ENCODE measurements at regions not wholly inside any gene's neighbourhood (a gene's known extent, or its start where the extent isn't known, plus 50 kb on each side); places are given as distances from the start of the nearest gene placed in this dataset.
"Not testable (repeated sequence)": the region's sequence is repeated elsewhere in the genome, so short reads cannot be mapped to it uniquely, and the experiment has no call there.

DNA sequence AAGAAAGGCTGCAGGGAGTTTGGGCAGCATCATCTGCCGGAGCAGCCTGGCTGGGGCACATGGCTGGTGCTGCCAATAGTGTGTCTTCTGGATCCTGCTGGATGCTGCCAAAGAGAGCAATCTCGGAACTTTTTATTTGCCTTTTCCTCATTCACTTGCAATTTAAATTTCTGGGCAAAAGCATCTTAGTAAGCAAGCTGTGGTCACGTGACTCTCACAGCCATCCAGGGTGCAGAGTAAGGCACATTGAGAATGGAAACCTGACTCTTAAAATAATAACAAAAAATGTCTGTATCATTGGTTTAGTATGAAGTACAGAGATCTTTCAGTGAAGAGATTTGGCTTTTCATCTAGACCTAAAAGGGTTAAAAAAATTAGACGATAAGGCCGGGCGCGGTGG, 910.3 kb downstream of the STIM2 start:
- no peak for DNase-seq

- DNase-seq, result peak; percentile 1
Observed at GRCh38 chr4:27775156-27775555, 914.5 kb downstream of the STIM2 start.

DNA sequence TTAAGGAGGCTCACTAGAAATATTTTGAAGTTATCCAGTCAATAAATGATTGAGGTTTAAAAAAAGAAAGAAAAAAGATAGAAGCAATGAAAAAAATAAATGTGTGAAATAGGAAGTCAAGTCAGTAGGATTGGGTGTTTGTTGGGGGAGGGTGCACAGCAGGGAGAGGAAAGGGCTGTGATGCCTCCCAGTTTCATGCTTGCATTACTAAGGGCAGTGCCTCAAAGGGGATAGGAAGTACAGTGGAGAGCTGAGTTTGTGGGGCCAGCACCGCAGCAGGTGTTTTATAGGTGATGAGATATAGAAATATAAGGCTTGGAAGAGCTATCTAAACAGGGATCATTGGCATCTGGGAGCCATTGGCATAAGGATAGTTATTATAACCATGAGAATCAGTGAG, 919.2 kb downstream of the STIM2 start:
- no peak for DNase-seq

- DNase-seq, result no peak
Observed at GRCh38 chr4:27787195-27787594, 926.6 kb downstream of the STIM2 start.

DNA sequence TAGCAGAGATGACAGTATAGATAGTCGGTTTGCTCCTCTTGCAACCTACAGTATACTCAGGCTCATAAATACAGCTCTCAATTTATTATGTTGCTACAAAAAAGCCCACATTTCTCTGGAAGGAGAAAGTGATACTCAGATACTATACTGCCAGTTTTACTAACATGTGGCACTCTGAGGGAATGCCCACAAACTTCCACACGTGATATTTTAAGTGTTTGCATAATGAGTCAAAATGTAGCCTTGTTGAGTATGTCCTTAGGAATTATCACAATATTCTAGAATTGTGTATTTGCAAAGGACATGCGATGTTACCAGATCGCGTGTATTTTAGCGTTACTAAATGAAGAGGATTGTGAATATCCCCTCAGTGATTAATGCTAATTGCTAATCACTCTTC, 929.1 kb downstream of the STIM2 start:
- no peak for DNase-seq

DNA sequence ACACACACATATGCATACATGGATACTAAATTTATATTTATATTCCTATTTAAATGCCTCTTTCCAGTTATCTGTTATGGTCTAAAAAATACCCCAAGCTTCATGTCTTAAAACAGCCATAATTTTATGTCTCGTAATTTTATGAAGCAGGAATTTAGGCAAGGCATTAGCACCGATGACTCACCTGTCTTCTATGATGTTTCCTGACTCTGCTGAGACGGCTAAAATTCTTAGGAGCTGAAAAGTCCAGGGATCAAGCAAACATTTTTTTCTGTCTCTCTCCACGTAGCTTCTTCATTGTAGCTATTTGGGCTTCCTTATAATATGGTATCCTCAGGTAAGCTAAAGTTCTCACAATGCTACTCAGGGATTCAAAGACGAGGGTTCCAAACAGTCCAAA, 930.3 kb downstream of the STIM2 start:
- no peak for DNase-seq

GRCh38 chr4:27791640-27792039, 931.0 kb downstream of the STIM2 start:
- no peak for DNase-seq

- DNase-seq, result no peak
Observed at GRCh38 chr4:27807207-27807606, 946.6 kb downstream of the STIM2 start.

GRCh38 chr4:27811948-27812347, 951.3 kb downstream of the STIM2 start:
- DNase-seq, result no peak

- DNase-seq, result not testable (repeated sequence)
Observed at GRCh38 chr4:27813226-27813625, 952.6 kb downstream of the STIM2 start.

- DNase-seq, result not testable (repeated sequence)
Observed at GRCh38 chr4:27813699-27814425, 953.2 kb downstream of the STIM2 start.

- no peak for DNase-seq
Observed at GRCh38 chr4:27819246-27819645, 958.6 kb downstream of the STIM2 start.

DNA sequence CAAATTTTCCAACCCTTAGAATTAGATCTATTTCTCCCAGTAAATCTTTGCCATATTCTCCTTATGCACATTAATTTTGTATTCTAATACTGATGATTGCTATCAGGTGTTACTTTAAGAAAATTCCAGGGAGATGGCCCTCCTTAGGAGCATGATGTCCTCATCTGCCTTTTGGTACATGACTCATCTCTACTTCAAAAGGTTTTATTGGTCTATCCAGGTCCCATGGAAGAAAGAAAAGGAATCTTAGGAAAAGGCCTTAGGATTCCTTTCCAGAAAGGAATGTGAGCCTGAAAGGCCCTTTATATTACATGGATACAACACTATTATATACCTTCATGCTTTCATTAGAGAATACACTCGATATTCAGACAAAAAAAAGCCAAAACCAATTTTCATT, 968.2 kb downstream of the STIM2 start:
- no peak for DNase-seq

- no peak for DNase-seq
Observed at GRCh38 chr4:27830251-27830650, 969.6 kb downstream of the STIM2 start.

GRCh38 chr4:27835851-27836250, 975.2 kb downstream of the STIM2 start:
- DNase-seq, result no peak

DNA sequence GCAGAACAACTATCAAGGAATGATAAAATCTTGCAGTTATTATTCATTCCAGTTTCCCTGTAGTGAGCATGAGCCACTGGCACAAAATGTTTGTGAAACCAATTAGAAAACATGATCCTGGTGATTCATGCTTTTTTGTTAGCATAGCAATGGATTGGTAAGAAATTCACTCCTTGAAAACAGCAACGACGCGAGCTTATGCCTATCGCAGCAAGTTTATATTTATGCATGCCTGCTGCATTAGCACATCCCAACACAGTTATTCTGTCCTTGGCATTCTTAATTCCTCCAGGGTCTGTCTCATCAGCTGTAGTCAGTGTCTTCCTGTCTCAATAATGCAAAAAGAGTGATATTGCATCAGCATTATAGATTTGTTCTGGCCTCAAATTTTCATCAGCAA, 975.9 kb downstream of the STIM2 start:
- no peak for DNase-seq

DNA sequence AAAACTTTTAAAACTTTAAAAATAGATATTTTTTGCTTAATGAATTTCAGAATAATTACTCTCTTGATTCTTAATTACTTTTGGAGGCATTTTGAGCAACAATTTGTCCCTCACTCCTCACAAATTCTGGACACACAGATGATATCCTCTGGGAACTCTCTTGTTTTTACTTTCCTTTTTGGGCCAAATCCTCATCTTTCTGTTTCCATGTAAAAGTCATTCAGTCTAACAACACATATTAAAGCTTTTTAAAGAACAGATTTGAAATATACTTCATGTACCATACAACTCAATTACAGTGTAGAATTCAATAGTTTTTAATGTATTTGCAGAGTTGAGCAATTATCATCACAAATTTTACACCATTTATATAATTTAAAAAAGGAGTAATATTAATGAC, 983.1 kb downstream of the STIM2 start:
- no peak for DNase-seq

- no peak for DNase-seq
Observed at GRCh38 chr4:27844376-27844775, 983.7 kb downstream of the STIM2 start.

DNA sequence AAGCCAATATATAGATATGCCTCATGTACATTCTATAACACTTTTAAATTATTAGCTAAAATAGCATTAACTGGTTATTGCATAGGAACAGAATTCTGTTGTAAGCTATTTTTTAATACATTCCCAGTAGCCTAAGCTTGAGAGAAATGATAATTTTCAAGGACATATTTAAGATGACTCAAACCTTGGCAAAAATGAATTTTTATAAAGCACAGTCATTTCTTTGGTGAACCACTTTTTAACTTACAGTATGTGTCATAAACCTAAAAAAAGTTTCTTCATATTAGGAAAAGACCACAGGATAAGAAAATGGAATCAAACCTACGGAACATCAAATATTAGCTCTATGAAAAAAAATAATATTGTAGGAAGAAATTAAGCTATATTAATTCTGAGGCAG, 986.3 kb downstream of the STIM2 start:
- no peak for DNase-seq

DNA sequence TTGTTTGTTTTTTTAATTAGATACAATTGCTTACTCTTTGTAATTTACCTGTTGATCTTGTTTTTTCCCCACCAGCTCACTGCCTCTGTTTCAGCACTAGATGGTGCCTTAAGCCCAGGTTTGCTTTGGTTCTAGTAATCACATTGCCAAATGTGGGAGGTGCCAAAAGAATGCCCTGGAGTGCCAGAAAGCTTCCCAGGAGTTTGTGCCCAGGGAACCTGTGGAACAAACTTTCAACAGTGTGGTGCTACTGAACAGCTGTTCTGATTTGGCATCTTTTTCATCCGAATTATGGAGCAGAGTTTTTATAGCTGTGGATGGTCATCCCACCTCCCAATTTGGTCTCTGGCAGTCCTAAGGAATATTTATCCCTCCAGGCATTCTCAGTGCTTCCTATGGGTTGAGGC, 1000.7 kb downstream of the STIM2 start:
- peak; percentile 3 for DNase-seq

- no peak for DNase-seq
Observed at GRCh38 chr4:27861802-27862201, 1001.2 kb downstream of the STIM2 start.

DNA sequence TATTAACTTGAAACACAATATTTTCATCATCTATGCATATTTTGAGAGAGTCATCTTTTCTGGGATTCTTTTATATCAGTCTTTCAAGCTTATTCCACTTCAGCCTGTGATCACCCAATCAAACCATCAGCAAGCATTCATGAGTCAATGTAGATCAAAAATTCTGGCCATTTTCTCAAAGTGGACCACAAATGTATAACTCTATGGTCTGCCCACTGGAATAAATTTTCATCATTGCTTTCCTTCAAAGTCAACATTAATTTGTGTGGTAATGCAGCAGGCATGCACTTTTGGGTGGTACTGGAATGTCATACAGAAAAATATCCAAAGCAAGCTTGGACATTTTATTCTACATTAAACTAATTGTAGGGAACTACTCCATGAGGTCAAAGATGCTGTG, 1013.0 kb downstream of the STIM2 start:
- no peak for DNase-seq

- DNase-seq, result no peak
Observed at GRCh38 chr4:27881705-27882104, 1021.1 kb downstream of the STIM2 start.

- DNase-seq, result no peak
Observed at GRCh38 chr4:27886120-27886519, 1025.5 kb downstream of the STIM2 start.

DNA sequence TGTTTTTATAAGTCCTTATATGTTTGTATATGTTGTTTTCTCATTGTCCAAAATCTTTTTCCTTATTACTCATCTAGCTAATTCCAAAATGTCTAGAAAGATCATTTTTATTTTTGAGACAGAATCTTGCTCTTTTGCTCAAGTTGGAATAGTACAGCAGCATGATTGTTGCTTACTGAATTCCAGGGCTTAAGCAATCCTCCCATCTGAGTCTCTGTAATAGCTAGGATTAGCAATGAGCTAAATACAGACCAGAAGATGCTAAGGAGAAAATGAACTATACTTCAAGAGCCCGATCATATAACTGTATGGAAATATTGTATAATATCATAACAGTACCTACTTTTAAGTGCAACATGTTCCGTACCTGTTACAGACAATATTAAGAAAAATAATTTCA, 1027.0 kb downstream of the STIM2 start:
- no peak for DNase-seq
